Epithelial cell of esophagus (primary cell): ENCODE measurements at regions not wholly inside any gene's neighbourhood (a gene's known extent, or its start where the extent isn't known, plus 50 kb on each side); places are given as distances from the start of the nearest gene placed in this dataset.

Experiments
- DNase-seq: peaks from one replicate; pipeline ENCODE4 v3.0.0; 2010; ENCODE audit warnings: low read depth
- H3K4me3 ChIP-seq: 2 replicates; pipeline ENCODE4 v1.5.1; 2011; ENCODE audit warnings: mild to moderate bottlenecking, low read length, control low read depth
- CTCF ChIP-seq: IDR thresholded peaks from 2 replicates; pipeline ENCODE4 v1.5.1; 2011; ENCODE audit warnings: low read depth, mild to moderate bottlenecking, low read length, control low read depth, inconsistent platforms; ENCODE audit not compliant: insufficient read depth; ENCODE audit errors: missing control alignments

- H3K4me3 ChIP-seq: no peak overlapping the region
- no peak for TF ChIP-seq CTCF
- no peak for DNase-seq
Measured at GRCh38 chr14:58809520-58809919, 171.8 kb downstream of the DACT1 start.

- H3K4me3 ChIP-seq: no peak overlapping the region
- TF ChIP-seq CTCF: no peak
- no peak for DNase-seq
Measured at GRCh38 chr14:58812050-58812910, 174.5 kb downstream of the DACT1 start.

- TF ChIP-seq CTCF: no peak
- no peak overlapping the region for H3K4me3 ChIP-seq
- DNase-seq: no peak
Measured at GRCh38 chr14:58813745-58814144, 176.0 kb downstream of the DACT1 start.

GRCh38 chr14:58814466-58814865 is 176.7 kb downstream of the DACT1 start:
- no peak overlapping the region for H3K4me3 ChIP-seq
- TF ChIP-seq CTCF: no peak
- DNase-seq: no peak

- no peak for DNase-seq
- H3K4me3 ChIP-seq: no peak overlapping the region
- no peak for TF ChIP-seq CTCF
Measured at GRCh38 chr14:58815161-58815701, 177.5 kb downstream of the DACT1 start.

GRCh38 chr14:58815794-58816193 is 178.0 kb downstream of the DACT1 start:
- no peak for TF ChIP-seq CTCF
- H3K4me3 ChIP-seq: no peak overlapping the region
- no peak for DNase-seq

GRCh38 chr14:58816416-58817115 is 178.8 kb downstream of the DACT1 start:
- no peak for DNase-seq
- H3K4me3 ChIP-seq: no peak overlapping the region
- no peak for TF ChIP-seq CTCF
